HG03432 (cell line): ENCODE measurements at regions not wholly inside any gene's neighbourhood (a gene's known extent, or its start where the extent isn't known, plus 50 kb on each side); places are given as distances from the start of the nearest gene placed in this dataset.
"Not testable (repeated sequence)": the region's sequence is repeated elsewhere in the genome, so short reads cannot be mapped to it uniquely, and the experiment has no call there.

Experiments
- ATAC-seq: cut with Tn5 transposase; IDR thresholded peaks from one replicate; pipeline ENCODE4 v1.9.1; 2021; ENCODE audit warnings: mild to moderate bottlenecking, moderate library complexity; ENCODE audit not compliant: unreplicated experiment

DNA sequence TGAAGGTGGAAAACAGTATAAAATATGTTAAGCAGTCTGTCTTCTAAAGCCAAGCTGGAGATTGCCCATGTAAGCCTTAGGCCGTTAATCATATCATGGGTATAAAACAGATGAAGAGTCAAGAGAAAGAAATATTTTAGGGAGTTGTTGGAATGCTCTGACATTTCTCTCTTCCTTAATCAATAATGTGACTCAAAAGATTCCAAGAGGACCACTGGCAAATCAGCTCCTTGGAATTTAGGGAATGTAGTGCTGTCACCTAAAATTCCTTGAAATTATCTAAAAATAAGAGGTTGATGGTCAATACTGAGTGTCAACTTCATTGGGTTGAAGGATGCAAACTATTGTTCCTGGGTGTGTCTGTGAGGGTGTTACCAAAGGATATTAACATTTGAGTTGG, 525.9 kb downstream of the KCNA4 start:
- ATAC-seq = no peak

DNA sequence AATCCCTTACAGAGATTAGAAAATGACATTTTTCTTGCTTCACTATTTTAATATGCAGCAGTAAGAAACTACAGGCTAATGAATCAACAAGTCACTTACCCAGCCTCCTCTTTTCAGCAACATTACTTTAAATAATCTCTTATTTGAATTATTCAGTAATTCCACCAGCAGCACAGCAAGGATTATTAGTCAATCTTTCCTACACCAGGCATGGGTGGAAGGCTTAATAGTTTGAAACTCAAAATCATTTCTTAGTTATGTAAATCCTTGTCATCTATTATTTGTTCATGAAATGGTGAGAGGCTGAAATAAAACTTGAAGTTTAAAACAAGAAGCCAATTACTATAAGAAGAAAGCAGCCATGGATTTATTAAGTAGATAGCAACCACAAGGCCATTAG, 530.5 kb downstream of the KCNA4 start:
- no peak for ATAC-seq

DNA sequence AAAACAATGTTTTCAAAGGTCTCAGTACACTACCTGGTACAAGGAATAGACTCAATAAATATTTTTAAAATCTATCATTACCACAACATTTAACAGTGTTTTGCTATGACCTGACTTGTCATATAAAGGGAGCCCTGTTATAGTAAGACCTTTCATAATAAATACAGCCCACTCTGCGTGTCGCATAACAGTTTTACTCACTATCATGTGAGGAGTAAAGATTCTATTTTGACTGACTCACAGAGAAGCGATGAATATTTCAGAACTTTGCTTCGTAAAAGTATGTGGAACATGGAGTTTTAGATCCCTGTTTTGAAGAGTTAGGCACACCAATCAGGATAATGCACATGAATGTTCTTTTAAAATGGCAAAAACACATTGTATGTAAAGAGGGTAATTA, 531.2 kb downstream of the KCNA4 start:
- ATAC-seq = no peak

DNA sequence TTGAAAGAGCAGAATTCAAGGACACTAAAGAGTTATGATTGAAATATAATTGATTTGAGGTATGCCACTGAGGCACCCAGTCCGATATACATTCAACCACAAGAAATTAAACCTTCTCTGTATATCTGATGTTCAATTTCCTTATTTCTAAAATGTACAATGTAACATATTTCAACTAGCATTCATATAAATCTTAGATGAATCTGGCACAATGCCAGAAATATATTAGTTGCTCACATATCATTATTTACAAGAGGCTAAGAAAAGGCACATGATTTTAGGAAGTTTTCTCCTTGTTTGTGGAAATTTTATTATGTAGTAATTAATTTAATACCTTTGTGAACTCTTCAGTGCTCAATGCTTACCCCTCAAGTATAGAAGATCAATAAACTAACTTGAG, 532.3 kb downstream of the KCNA4 start:
- no peak for ATAC-seq

GRCh38 chr11:29483831-29484230, 533.0 kb downstream of the KCNA4 start:
- no peak for ATAC-seq

- ATAC-seq = no peak
Observed at GRCh38 chr11:29482510-29482909, 534.3 kb downstream of the KCNA4 start.

GRCh38 chr11:29481738-29482137, 535.1 kb downstream of the KCNA4 start:
- ATAC-seq = no peak

DNA sequence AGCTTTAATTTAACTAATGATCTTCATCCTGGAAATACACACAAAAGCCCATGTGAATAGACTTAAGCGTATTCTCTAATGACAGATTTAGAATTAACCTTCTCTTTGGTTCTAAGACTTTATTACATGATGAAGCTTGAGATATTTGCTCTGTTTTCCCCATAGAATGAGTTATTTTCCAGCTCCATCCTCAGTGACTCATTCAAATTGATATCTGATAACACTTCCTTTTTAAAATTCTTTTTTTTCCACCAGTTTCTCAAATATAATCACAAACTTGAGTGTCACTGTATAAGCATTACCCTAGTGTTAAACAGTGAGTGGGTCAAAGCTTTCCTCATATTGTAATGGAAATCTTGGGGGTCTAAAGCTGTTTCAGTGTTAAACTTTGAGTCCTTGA, 535.8 kb downstream of the KCNA4 start:
- ATAC-seq = no peak

GRCh38 chr11:29458252-29458651, 558.6 kb downstream of the KCNA4 start:
- no peak for ATAC-seq

- no peak for ATAC-seq
Observed at GRCh38 chr11:29452146-29452545, 564.7 kb downstream of the KCNA4 start.

- ATAC-seq = no peak
Observed at GRCh38 chr11:29449281-29450074, 567.4 kb downstream of the KCNA4 start.

DNA sequence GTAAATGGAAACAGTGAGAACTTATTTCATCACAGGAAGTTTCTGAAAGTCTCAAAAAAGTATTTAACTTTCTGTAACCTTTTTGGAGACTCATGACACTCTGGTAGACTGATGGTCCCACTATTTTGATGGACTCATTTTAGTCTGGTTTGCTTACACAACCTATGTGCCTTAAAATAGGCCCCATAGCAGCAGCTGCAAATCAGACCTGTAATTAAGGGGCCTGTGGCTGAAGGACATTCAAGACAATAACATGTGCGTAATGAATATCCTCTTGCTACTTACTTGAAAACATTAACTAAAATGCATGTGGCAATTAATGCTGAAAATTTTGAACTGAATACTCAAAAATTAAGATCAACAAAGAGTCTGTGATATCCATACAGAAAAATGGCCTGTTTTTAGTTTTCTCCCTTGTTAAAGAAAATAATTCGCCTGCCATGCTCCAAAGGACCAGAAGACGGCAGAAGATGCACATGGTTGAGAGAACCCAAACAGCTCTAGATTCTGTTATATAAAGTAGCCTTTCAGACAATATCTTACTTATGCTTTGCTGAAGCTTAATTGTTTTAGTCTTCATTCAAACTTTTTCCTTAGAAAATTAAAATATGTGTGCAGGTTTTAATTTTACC, 568.5 kb downstream of the KCNA4 start:
- no peak for ATAC-seq

GRCh38 chr11:29447821-29448220, 569.0 kb downstream of the KCNA4 start:
- no peak for ATAC-seq

- ATAC-seq = no peak
Observed at GRCh38 chr11:29446132-29446531, 570.7 kb downstream of the KCNA4 start.

- ATAC-seq = not testable (repeated sequence)
Observed at GRCh38 chr11:29445191-29445590, 571.6 kb downstream of the KCNA4 start.

DNA sequence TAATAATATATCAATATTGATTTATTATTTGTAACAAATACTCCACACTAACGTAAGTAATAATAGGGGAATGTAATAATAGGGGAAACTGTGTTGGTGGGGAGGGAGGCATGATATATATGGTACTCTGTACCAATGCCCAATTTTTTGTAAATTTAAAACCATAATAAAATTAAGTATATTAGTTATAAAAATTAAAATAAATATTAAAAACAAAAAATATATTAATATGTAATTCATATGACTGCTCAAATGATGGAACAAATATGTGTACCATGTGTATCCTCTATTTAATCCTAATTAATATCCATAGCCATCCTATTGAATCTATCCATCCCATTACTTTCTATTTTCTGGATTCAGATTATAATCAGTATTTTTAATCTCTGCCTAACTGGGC, 578.0 kb downstream of the KCNA4 start:
- ATAC-seq = no peak

DNA sequence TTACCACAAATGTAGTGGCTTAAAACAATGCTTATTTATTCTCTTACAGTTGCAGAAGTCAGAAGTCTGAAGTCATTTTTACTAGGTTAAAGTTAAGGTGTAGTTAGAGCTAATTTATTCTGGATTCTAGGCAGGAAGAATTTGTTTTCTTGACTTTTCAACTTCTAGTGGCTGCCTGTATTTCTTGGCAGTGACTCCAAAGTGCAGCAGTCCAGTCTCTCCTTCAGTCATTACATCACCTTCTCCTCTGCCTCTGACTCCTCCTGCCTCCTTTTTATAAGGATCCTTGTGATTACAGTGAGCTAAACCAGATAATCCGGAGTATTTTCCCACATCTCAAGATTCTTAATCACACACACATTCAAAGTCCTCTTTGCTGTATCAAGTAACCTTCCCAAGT, 581.4 kb downstream of the KCNA4 start:
- ATAC-seq = no peak

DNA sequence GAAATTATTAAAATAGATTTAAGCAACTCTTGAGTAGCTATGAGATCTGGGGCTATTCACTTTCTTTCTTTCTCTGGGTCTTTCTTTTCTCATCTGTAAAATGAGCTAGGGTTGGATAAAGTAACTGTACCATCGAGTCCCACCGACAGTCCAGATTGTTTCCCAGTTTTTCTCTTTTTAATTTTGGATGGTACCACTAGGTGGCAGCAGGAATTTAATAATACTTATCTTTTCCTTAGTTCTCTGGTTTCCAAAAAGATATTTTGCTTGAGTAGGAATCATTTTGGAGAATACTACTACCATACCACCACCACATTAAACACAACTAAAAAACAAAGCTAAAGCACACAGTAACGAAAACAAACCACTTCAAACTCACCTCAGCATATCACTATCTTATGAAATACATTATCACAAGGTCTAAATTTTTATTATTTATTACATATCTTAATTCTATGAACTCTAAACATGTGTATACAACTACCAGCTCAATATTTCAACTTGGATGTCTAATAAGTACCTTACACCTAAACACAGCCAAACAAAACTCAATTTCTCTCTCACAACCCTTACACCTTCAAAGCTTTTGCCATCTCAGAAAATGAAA, 584.0 kb downstream of the KCNA4 start:
- ATAC-seq = no peak

- no peak for ATAC-seq
Observed at GRCh38 chr11:29405305-29405704, 611.5 kb downstream of the KCNA4 start.

- ATAC-seq = no peak
Observed at GRCh38 chr11:29395555-29396072, 621.2 kb downstream of the KCNA4 start.

GRCh38 chr11:29389793-29390192, 627.0 kb downstream of the KCNA4 start:
- ATAC-seq = no peak

GRCh38 chr11:29373725-29374124, 643.1 kb downstream of the KCNA4 start:
- ATAC-seq = no peak
